HG03520 (cell line): ENCODE measurements at regions not wholly inside any gene's neighbourhood (a gene's known extent, or its start where the extent isn't known, plus 50 kb on each side); places are given as distances from the start of the nearest gene placed in this dataset.

Experiments used
- ATAC-seq: cut with Tn5 transposase; IDR thresholded peaks from one replicate; pipeline ENCODE4 v1.9.1; 2021; ENCODE audit warnings: mild to moderate bottlenecking, moderate library complexity; ENCODE audit not compliant: unreplicated experiment

GRCh38 chr5:96340357-96340756, 92.7 kb downstream of the PCSK1 start:
- ATAC-seq: no peak

- no peak for ATAC-seq
These were observed 93.2 kb downstream of the PCSK1 start for GRCh38 chr5:96339862-96340261.

GRCh38 chr5:96338624-96339415, 94.2 kb downstream of the PCSK1 start:
- ATAC-seq: no peak

- peak; percentile 40 for ATAC-seq
These were observed 95.0 kb downstream of the PCSK1 start for GRCh38 chr5:96338091-96338490.

- peak; percentile 37 for ATAC-seq
These were observed 95.8 kb downstream of the PCSK1 start for GRCh38 chr5:96337048-96337781.

- no peak for ATAC-seq
These were observed 96.6 kb downstream of the PCSK1 start for GRCh38 chr5:96336351-96336985.

GRCh38 chr5:96335873-96336272, 97.2 kb downstream of the PCSK1 start:
- no peak for ATAC-seq

GRCh38 chr5:96333391-96333790, 99.7 kb downstream of the PCSK1 start:
- no peak for ATAC-seq

GRCh38 chr5:96332535-96333366, 100.3 kb downstream of the PCSK1 start:
- no peak for ATAC-seq

GRCh38 chr5:96331681-96332361, 101.2 kb downstream of the PCSK1 start:
- no peak for ATAC-seq

- no peak for ATAC-seq
These were observed 101.8 kb downstream of the PCSK1 start for GRCh38 chr5:96331210-96331609.

- no peak for ATAC-seq
These were observed 102.4 kb downstream of the PCSK1 start for GRCh38 chr5:96330530-96331140.

GRCh38 chr5:96329886-96330529, 103.0 kb downstream of the PCSK1 start:
- ATAC-seq: no peak

- ATAC-seq: no peak
These were observed 103.8 kb downstream of the PCSK1 start for GRCh38 chr5:96329289-96329688.

GRCh38 chr5:96327722-96328121, 105.3 kb downstream of the PCSK1 start:
- no peak for ATAC-seq

GRCh38 chr5:96326902-96327301, 106.1 kb downstream of the PCSK1 start:
- peak; percentile 84 for ATAC-seq

GRCh38 chr5:96324708-96325107, 108.3 kb downstream of the PCSK1 start:
- ATAC-seq: no peak

- no peak for ATAC-seq
These were observed 110.2 kb downstream of the PCSK1 start for GRCh38 chr5:96322865-96323264.

GRCh38 chr5:96322217-96322616, 110.8 kb downstream of the PCSK1 start:
- no peak for ATAC-seq
